ENCODE measurements at regions not wholly inside any gene's neighbourhood (a gene's known extent, or its start where the extent isn't known, plus 50 kb on each side); places are given as distances from the start of the nearest gene placed in this dataset.

DNA sequence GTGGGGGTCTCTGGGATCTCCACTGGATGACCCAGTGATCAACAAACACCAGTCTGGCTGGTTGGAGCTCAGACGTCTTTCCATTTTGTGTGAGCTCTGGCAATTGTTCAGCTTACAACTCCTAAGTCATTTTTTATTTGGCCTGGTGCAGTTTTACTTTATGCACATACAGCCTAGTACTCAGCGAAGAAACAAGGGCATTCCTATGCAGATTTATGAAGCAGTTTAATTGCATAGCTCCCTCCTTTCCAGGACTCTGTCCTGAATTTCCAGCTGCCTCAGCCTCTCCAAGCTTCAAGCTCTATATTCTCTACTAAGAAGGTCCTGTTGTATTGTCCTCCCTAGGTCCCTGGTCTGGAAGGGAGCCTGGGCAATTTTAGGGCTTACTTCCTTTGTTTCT, 145.6 kb upstream of the GALNT17 start:
- no peak for DNase-seq (ENCODE audit: low read depth, low spot score)
- H3K4me3 ChIP-seq (ENCODE audit: low read depth, low read length) = no peak overlapping the region
- CTCF ChIA-PET = no interaction called here
- POLR2A ChIA-PET = no interaction called here
- TF ChIP-seq, protein P1, sequence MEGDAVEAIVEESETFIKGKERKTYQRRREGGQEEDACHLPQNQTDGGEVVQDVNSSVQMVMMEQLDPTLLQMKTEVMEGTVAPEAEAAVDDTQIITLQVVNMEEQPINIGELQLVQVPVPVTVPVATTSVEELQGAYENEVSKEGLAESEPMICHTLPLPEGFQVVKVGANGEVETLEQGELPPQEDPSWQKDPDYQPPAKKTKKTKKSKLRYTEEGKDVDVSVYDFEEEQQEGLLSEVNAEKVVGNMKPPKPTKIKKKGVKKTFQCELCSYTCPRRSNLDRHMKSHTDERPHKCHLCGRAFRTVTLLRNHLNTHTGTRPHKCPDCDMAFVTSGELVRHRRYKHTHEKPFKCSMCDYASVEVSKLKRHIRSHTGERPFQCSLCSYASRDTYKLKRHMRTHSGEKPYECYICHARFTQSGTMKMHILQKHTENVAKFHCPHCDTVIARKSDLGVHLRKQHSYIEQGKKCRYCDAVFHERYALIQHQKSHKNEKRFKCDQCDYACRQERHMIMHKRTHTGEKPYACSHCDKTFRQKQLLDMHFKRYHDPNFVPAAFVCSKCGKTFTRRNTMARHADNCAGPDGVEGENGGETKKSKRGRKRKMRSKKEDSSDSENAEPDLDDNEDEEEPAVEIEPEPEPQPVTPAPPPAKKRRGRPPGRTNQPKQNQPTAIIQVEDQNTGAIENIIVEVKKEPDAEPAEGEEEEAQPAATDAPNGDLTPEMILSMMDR (IDR thresholded peaks at IDR 0.05; ENCODE audit: insufficient read depth, low read length, missing control alignments) = no peak

DNA sequence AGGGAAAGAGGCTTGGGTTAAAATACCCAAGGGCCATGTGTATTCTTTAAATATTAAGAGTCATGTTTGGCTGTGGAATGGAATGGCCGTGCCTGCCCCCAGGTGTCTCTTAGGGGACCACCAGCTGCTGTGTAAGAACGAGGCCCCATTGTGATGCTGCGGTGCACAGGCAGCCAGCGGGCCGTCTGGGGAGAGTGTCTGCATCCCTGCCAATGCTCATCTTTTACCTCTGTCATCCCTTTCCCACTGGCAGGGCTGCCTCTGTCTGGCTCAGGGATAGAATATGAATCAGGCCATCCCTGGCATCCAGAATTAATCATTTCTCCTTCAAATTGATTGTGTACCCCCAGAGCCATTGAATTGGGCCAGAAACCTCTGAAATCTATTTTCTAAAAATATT, 137.8 kb upstream of the GALNT17 start:
- TF ChIP-seq, protein P1 (IDR thresholded peaks at IDR 0.05; ENCODE audit: insufficient read depth, low read length, missing control alignments) = no peak
- DNase-seq (ENCODE audit: low read depth, low spot score) = no peak
- ChIA-PET CTCF (no interaction called here), POLR2A (no interaction called here)
- no peak overlapping the region for H3K4me3 ChIP-seq (ENCODE audit: low read depth, low read length)

DNA sequence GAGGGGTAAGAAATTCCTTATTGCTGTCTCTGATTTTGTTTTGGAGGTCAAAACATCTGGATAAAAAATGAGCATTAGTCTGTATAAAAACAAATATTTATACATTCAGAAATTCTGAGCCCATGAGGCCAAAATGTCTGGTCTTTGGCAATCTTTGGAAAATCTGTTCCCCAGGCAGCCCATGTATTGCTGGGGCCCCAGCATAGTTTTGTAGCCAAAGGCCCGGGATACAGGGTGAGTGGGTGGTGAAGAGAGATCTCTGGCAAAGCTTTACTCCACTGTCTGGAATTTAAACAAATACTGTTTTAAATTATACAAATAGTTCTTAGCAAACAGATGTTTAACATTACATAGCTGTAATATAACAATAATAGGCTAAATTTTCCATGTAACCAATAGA, 134.7 kb upstream of the GALNT17 start:
- POLR2A ChIA-PET = no interaction called here
- no peak overlapping the region for H3K4me3 ChIP-seq (ENCODE audit: low read depth, low read length)
- TF ChIP-seq, protein P1 (IDR thresholded peaks at IDR 0.05; ENCODE audit: insufficient read depth, low read length, missing control alignments) = no peak
- DNase-seq (ENCODE audit: low read depth, low spot score) = no peak
- CTCF ChIA-PET = no interaction called here

DNA sequence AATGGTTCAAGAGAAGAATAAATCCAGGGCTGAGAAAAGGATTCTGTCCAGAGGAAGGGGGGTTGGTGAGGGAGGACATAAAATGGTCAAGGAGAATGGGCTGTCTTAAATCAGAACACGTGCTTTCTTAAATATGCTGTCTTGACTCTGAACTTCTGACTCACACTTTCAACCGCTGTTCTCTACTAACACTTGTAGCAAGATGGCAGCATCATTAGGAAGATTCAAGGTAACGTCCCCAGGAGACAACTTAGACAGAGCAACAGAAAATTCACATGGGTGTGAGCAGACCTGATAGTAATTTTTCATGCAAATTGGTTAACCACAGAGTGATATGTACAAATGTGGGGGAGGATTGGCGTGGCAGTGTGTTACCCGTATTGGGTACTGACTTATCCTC, 126.8 kb upstream of the GALNT17 start:
- no peak overlapping the region for H3K4me3 ChIP-seq (ENCODE audit: low read depth, low read length)
- DNase-seq (ENCODE audit: low read depth, low spot score) = no peak
- CTCF ChIA-PET = no interaction called here
- TF ChIP-seq, protein P1 (IDR thresholded peaks at IDR 0.05; ENCODE audit: insufficient read depth, low read length, missing control alignments) = no peak
- POLR2A ChIA-PET = no interaction called here

DNA sequence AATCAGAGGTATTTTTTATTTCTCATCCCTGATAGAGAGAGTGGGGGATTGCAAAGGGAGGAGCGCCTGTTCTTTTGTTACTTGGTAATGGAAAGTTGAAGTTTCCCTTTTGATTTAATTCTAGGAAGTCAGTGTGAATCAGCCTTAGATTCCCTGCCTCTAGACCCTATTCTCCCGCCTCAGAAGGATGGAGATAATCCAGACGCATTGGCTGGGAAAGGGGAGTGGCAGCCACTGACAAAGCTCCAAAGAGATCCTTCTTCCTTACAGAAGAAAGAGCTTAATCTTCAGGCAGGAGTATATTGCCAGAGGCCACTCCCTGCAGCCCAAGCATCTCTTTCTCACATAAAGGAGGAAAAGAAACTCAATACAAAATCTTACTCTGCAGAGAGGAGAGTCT, 122.3 kb upstream of the GALNT17 start:
- TF ChIP-seq, protein P1 (IDR thresholded peaks at IDR 0.05; ENCODE audit: insufficient read depth, low read length, missing control alignments) = no peak
- CTCF ChIA-PET = no interaction called here

DNA sequence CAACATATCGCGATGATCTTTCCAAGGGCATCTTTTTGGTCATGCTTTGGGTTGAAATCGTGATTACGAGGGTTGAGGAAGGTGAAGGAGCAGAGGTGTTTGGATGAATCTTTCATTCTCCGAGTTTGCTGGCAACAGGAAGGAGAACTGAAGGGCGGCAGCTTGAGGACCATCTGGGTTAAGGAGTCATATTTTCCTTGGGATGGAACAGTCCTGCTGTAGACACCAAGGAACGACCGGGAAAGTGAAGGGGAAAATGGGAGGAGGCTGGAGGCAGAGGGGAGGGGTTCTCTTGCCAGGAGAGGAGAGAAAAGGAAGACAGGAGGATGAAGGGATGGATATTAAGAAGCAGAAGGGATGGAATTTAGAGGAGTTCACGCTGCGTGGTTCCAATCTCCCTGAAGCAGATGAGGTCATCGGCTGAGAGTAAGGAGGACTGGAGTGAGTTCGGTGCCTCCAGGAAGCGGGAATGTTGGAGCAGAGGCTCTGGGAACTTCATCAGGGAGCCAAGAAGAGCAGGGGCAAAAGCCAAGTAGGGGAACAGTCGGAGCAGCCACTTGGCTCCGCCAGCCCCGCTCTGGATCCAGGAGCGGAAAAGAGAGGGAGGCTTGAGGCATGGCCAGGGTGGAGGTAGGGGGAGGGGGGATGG, 116.6 kb upstream of the GALNT17 start:
- DNase-seq (ENCODE audit: low read depth, low spot score) = no peak
- H3K4me3 ChIP-seq (ENCODE audit: low read depth, low read length) = no peak overlapping the region
- TF ChIP-seq, protein P1 (IDR thresholded peaks at IDR 0.05; ENCODE audit: insufficient read depth, low read length, missing control alignments) = no peak
- CTCF ChIA-PET = no interaction called here
- POLR2A ChIA-PET = no interaction called here

More for the DNA sequence above, 122.3 kb upstream of the GALNT17 start:
- no peak overlapping the region for H3K4me3 ChIP-seq (ENCODE audit: low read depth, low read length)
- DNase-seq (ENCODE audit: low read depth, low spot score) = no peak
- POLR2A ChIA-PET = no interaction called here
